Aorta (tissue), 5 donors: ENCODE measurements at regions not wholly inside any gene's neighbourhood (a gene's known extent, or its start where the extent isn't known, plus 50 kb on each side); places are given as distances from the start of the nearest gene placed in this dataset.

Source experiments
- ATAC-seq: fragments of 200-7000 bp; cut with Tn5 transposase; one replicate; pipeline ENCODE4 v1.9.1; 2022; ENCODE audit warnings: moderate library complexity; ENCODE audit not compliant: low FRiP score
- DNase-seq, 2 donors: peaks; one replicate each; pipeline ENCODE4 v3.0.0-alpha.2; 2020
- H3K27ac ChIP-seq, 2 donors: one replicate each; pipeline ENCODE4 v1.5.1; 2013; ENCODE audit warnings: low read length in 2 of 2, mild to moderate bottlenecking in 2 of 2, moderate library complexity in 2 of 2, control low read depth in 1 of 2, inconsistent platforms in 1 of 2, low read depth in 1 of 2
- H3K27me3 ChIP-seq, 2 donors: one replicate each; pipeline ENCODE4 v1.6.1; 2013; ENCODE audit warnings: control low read depth in 1 of 2, low read length in 1 of 2, mild to moderate bottlenecking in 1 of 2, moderate library complexity in 1 of 2; ENCODE audit not compliant: insufficient read depth in 2 of 2, control insufficient read depth in 1 of 2
- H3K36me3 ChIP-seq, 2 donors: one replicate each; pipeline ENCODE4 v1.6.1; 2013; ENCODE audit warnings: control low read depth in 1 of 2, low read length in 1 of 2, mild to moderate bottlenecking in 1 of 2; ENCODE audit not compliant: insufficient read depth in 2 of 2, control insufficient read depth in 1 of 2
- H3K4me1 ChIP-seq, 2 donors: one replicate each; pipeline ENCODE4 v1.6.1; 2013; ENCODE audit warnings: low read length in 2 of 2, control low read depth in 1 of 2, mild to moderate bottlenecking in 1 of 2, moderate library complexity in 1 of 2; ENCODE audit not compliant: insufficient read depth in 2 of 2, control insufficient read depth in 1 of 2
- H3K4me3 ChIP-seq, 2 donors: one replicate each; pipeline ENCODE4 v1.5.1; 2013; ENCODE audit warnings: low read length in 2 of 2, control low read depth in 1 of 2, mild to moderate bottlenecking in 1 of 2
- H3K9me3 ChIP-seq: one replicate; pipeline ENCODE4 v1.6.1; 2013; ENCODE audit warnings: mild to moderate bottlenecking, low read length; ENCODE audit not compliant: control insufficient read depth
- WGBS, 2 donors: extraction: QIAGEN DNeasy Blood & Tissue Kit; methylation state at CpG; one replicate each; pipeline ENCODE4 v1.1.7; 2013; 5-methylcytosine and 5-hydroxymethylcytosine counted together
- intact Hi-C, 2 donors: fragments of 100-400 bp; cut with DNase I; formaldehyde crosslinking; loops; one replicate each; pipeline versions ENCODE4 v1.14.2 to v1.15.0; 2022
- donor health status: healthy with polysubstance abuse.
- donor health status: Bipolar disorder and iron deficiency.
- donor health status: DM: no; HTN: no; CAD: no.
- donor health status: DM: no; HTN: no; CAD: no.
- donor health status: DM: yes; HTN: yes; CAD: no.

GRCh38 chr2:78035804-78036203 is 513.6 kb upstream of the LRRTM4 start:
- no peaks in the 10 kb centered on the region for H3K36me3 ChIP-seq

DNA sequence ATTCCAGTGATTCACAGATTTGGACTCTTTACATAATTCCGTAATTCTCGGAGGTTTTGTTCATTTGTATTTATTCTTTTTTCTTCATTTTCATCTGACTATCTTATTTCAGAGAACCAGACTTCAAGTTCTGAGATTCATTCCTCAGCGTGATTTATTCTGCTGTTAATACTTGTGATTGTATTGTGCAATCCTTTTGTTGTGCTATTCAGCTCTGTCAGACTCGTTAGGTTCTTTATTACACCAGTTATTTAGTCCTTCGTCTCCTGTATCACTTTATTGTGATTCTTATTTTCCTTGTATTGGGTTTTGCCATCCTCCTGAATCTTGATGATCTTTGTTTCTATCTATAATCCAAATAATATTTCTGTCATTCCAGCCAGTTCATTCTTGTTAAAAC is 529.3 kb upstream of the LRRTM4 start:
- H3K27me3 ChIP-seq = no peaks in the 10 kb centered on the region
- intact Hi-C loops = no loop called here
- no peaks in the 10 kb centered on the region for H3K4me1 ChIP-seq
- ATAC-seq (no peak), DNase-seq (no peak)
- WGBS, 2 donors = 87 to 92% methylated on average over 5 of the region's 5 CpGs
- no peak overlapping the region for H3K4me3 ChIP-seq
- H3K36me3 ChIP-seq = no peaks in the 10 kb centered on the region
- peaks cover 7% of the 10 kb centered on the region for H3K9me3 ChIP-seq
- H3K27ac ChIP-seq = no peak overlapping the region

More at GRCh38 chr2:78035804-78036203, 513.6 kb upstream of the LRRTM4 start:
- Histone ChIP-seq H3K9me3 (no peaks in the 10 kb centered on the region), H3K27ac (no peak overlapping the region), H3K4me1 (no peaks in the 10 kb centered on the region), H3K27me3 (no peaks in the 10 kb centered on the region), H3K4me3 (no peak overlapping the region)
- ATAC-seq (no peak), DNase-seq (no peak)
- intact Hi-C loops = no loop called here
- 51 to 70% methylated on average over 2 of the region's 2 CpGs for WGBS, 2 donors

GRCh38 chr2:78056976-78057375 is 534.8 kb upstream of the LRRTM4 start:
- ATAC-seq = no peak

GRCh38 chr2:78061301-78061700 is 539.1 kb upstream of the LRRTM4 start:
- DNase-seq = no peak
- ATAC-seq = no peak
- no peaks in the 10 kb centered on the region for H3K4me1 ChIP-seq
- H3K9me3 ChIP-seq = peaks cover 3% of the 10 kb centered on the region
- intact Hi-C loops = no loop called here
- 71 to 87% methylated on average over 2 of the region's 2 CpGs for WGBS, 2 donors
- no peak overlapping the region for H3K27ac ChIP-seq
- no peak overlapping the region for H3K4me3 ChIP-seq
- no peaks in the 10 kb centered on the region for H3K27me3 ChIP-seq
- H3K36me3 ChIP-seq = no peaks in the 10 kb centered on the region

More at GRCh38 chr2:78056976-78057375, 534.8 kb upstream of the LRRTM4 start:
- Histone ChIP-seq H3K36me3 (no peaks in the 10 kb centered on the region), H3K9me3 (peaks cover 10% of the 10 kb centered on the region), H3K27me3 (no peaks in the 10 kb centered on the region), H3K4me3 (no peak overlapping the region), H3K4me1 (no peaks in the 10 kb centered on the region), H3K27ac (no peak overlapping the region)
- intact Hi-C loops = no loop called here
- DNase-seq = no peak

- 70 to 78% methylated on average over 5 of the region's 5 CpGs for WGBS, 2 donors
- Histone ChIP-seq H3K36me3 (no peaks in the 10 kb centered on the region), H3K27ac (no peak overlapping the region), H3K9me3 (peaks cover 3% of the 10 kb centered on the region), H3K4me3 (no peak overlapping the region), H3K27me3 (no peaks in the 10 kb centered on the region), H3K4me1 (no peaks in the 10 kb centered on the region)
- DNase-seq (no peak), ATAC-seq (no peak)
- intact Hi-C loops = no loop called here
These were observed 539.6 kb upstream of the LRRTM4 start for GRCh38 chr2:78061732-78062131.

GRCh38 chr2:78063246-78064020 is 541.3 kb upstream of the LRRTM4 start:
- Histone ChIP-seq H3K9me3 (peaks cover 1% of the 10 kb centered on the region), H3K27ac (no peak overlapping the region), H3K27me3 (no peaks in the 10 kb centered on the region), H3K4me3 (no peak overlapping the region), H3K36me3 (no peaks in the 10 kb centered on the region), H3K4me1 (no peaks in the 10 kb centered on the region)
- no peak for ATAC-seq
- no peak for DNase-seq
- 56 to 77% methylated on average over 2 of the region's 2 CpGs for WGBS, 2 donors
- intact Hi-C loops = no loop called here

GRCh38 chr2:78065366-78065765 is 543.2 kb upstream of the LRRTM4 start:
- Histone ChIP-seq H3K9me3 (peaks cover 1% of the 10 kb centered on the region), H3K36me3 (no peaks in the 10 kb centered on the region), H3K4me3 (no peak overlapping the region), H3K27ac (no peak overlapping the region), H3K27me3 (no peaks in the 10 kb centered on the region), H3K4me1 (no peaks in the 10 kb centered on the region)
- 63 to 77% methylated on average over 3 of the region's 3 CpGs for WGBS, 2 donors
- intact Hi-C loops = no loop called here
- ATAC-seq = no peak
- DNase-seq = no peak

GRCh38 chr2:78068808-78069207 is 546.6 kb upstream of the LRRTM4 start:
- intact Hi-C loops = no loop called here
- H3K4me1 ChIP-seq = no peaks in the 10 kb centered on the region
- no peaks in the 10 kb centered on the region for H3K27me3 ChIP-seq
- H3K36me3 ChIP-seq = no peaks in the 10 kb centered on the region
- DNase-seq = no peak
- ATAC-seq = no peak
- no peaks in the 10 kb centered on the region for H3K9me3 ChIP-seq
- H3K4me3 ChIP-seq = no peak overlapping the region
- no peak overlapping the region for H3K27ac ChIP-seq

- DNase-seq = no peak
- WGBS, 2 donors = 77 to 85% methylated on average over 3 of the region's 3 CpGs
- Histone ChIP-seq H3K4me1 (no peaks in the 10 kb centered on the region), H3K27me3 (no peaks in the 10 kb centered on the region), H3K9me3 (no peaks in the 10 kb centered on the region), H3K27ac (no peak overlapping the region), H3K36me3 (no peaks in the 10 kb centered on the region), H3K4me3 (no peak overlapping the region)
- intact Hi-C loops = no loop called here
- ATAC-seq = no peak
These were observed 548.5 kb upstream of the LRRTM4 start for GRCh38 chr2:78070693-78071092.
